K562 (cell line): ENCODE measurements at regions not wholly inside any gene's neighbourhood (a gene's known extent, or its start where the extent isn't known, plus 50 kb on each side); places are given as distances from the start of the nearest gene placed in this dataset.

Source experiments
- CBX3 ChIP-seq, 2 experiments: IDR thresholded peaks; 1 replicate in 1 of 2; 2 replicates in 1 of 2; pipeline ENCODE4 v1.6.1; 2012; ENCODE audit warnings: inconsistent platforms in 2 of 2, low read length in 2 of 2, borderline replicate concordance in 1 of 2, control low read depth in 1 of 2
- CBX5 ChIP-seq: IDR thresholded peaks from 2 replicates; pipeline ENCODE4 v1.6.1; 2014; ENCODE audit warnings: low read depth, borderline replicate concordance
- NELFE ChIP-seq: IDR thresholded peaks from 2 replicates; pipeline ENCODE4 v1.6.1; 2011; ENCODE audit warnings: mild to moderate bottlenecking; ENCODE audit not compliant: insufficient read depth, insufficient read length
- SP2 ChIP-seq: IDR thresholded peaks from 2 replicates; pipeline ENCODE4 v1.6.1; 2011; ENCODE audit warnings: mild to moderate bottlenecking, low read depth, low read length, moderate library complexity; ENCODE audit not compliant: poor library complexity, severe bottlenecking; ENCODE audit errors: extremely low read depth
- ZMIZ1 ChIP-seq, 2 experiments: fragments of 150-350 bp in 1 of 2; IDR thresholded peaks; 2 replicates each; pipeline ENCODE4 v1.6.1; 2012 to 2016; ENCODE audit warnings: low read depth in 2 of 2, low read length in 2 of 2, mild to moderate bottlenecking in 1 of 2, moderate library complexity in 1 of 2
- ZNF561 ChIP-seq: fragments of 450-650 bp; formaldehyde crosslinking; conservative IDR thresholded peaks from 2 replicates; pipeline ENCODE4 v1.4.0; 2020; ENCODE audit warnings: mild to moderate bottlenecking, moderate library complexity
- TF ChIP-seq, protein P1 (sequence below): fragments of 250-450 bp; sonication (Bioruptor Pico); IDR thresholded peaks from 2 replicates; pipeline ENCODE4 v1.5.1; 2021; ENCODE audit warnings: mild to moderate bottlenecking
- TF ChIP-seq, protein P2 (sequence below): fragments of 450-650 bp; IDR thresholded peaks from 2 replicates; pipeline ENCODE4 v1.6.1; 2017; ENCODE audit warnings: mild to moderate bottlenecking, moderate library complexity

DNA sequence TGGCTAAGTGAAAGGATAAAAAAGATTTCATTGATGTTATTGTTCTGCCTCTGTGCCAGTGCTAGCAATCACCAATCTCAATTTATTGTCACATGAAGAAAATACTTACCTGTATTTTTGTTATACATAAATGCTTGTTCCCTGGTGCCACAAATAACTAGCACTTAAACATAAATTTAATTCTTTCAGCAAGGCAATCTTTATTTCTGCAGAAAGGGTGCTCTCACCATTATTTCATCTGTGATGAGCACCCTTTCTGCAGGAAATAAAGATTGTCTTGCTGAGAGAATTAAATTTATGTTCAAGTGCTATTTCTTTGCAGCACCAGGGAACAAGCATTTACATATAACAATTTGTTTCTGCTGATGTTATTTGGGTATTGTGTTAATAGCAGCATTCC lies 87.2 kb downstream of the DIRAS3 start (continued):
- TF ChIP-seq, protein P1, sequence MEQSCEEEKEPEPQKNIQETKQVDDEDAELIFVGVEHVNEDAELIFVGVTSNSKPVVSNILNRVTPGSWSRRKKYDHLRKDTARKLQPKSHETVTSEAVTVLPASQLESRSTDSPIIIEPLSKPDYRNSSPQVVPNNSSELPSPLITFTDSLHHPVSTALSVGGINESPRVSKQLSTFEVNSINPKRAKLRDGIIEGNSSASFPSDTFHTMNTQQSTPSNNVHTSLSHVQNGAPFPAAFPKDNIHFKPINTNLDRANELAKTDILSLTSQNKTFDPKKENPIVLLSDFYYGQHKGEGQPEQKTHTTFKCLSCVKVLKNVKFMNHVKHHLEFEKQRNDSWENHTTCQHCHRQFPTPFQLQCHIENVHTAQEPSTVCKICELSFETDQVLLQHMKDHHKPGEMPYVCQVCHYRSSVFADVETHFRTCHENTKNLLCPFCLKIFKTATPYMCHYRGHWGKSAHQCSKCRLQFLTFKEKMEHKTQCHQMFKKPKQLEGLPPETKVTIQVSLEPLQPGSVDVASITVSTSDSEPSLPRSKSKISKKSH, result 0 out of 2 replicates have a peak, but pooled peaks have one; percentile 37
- TF ChIP-seq CBX5, result peak; percentile 86; the same call in 1 of the 2 replicates
- no peak for TF ChIP-seq SP2
- 0 out of 2 replicates have a peak, but pooled peaks have one; percentile 63 for TF ChIP-seq ZNF561 (CRISPR knock-in tag)
- no peak for TF ChIP-seq NELFE
- TF ChIP-seq CBX3 (IDR thresholded peaks at IDR 0.05; ENCODE audit: borderline replicate concordance in 1 of 2, low read length in 2 of 2), result peak in 1 of 2 experiments; percentile 97; a peak in 2 of 3 replicates
- TF ChIP-seq, protein P2, sequence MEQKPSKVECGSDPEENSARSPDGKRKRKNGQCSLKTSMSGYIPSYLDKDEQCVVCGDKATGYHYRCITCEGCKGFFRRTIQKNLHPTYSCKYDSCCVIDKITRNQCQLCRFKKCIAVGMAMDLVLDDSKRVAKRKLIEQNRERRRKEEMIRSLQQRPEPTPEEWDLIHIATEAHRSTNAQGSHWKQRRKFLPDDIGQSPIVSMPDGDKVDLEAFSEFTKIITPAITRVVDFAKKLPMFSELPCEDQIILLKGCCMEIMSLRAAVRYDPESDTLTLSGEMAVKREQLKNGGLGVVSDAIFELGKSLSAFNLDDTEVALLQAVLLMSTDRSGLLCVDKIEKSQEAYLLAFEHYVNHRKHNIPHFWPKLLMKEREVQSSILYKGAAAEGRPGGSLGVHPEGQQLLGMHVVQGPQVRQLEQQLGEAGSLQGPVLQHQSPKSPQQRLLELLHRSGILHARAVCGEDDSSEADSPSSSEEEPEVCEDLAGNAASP, result no peak
- TF ChIP-seq ZMIZ1 (IDR thresholded peaks at IDR 0.05; ENCODE audit: low read depth in 2 of 2, low read length in 2 of 2), result no peak
